ENCODE measurements at regions not wholly inside any gene's neighbourhood (a gene's known extent, or its start where the extent isn't known, plus 50 kb on each side); places are given as distances from the start of the nearest gene placed in this dataset.

DNA sequence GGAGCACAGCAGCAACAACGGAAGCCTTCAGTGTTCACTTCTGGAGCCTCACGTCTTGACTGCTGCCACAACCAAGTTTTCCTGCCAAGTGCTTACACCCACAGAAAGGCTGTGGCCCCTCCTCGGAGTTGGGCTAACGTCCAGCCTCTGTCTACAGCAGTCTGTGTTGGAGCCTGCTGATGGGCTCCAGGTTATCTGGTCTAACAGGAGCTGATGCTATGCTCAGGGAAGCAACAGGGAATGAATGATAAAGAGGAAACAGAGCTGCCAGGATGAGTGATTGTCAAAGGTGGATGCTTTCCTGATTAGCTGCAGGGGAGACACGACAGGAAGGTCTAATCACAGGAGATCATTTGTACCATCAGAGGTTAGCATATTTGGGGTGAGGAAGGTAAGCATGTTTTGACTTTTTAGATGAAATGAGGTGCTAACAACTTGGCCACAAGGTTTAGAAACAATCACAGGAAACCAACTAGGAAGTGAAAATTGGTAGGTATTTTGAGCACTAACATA, 53.8 kb upstream of the RCBTB2 start:
- no peak for TF ChIP-seq POLR2AphosphoS5 (IDR thresholded peaks at IDR 0.05)
- TF ChIP-seq TAF1 (IDR thresholded peaks at IDR 0.05; ENCODE audit: low read depth): no peak
- TF ChIP-seq EZH2 (IDR thresholded peaks at IDR 0.05; ENCODE audit: borderline replicate concordance, insufficient read depth, low read length, poor library complexity, severe bottlenecking): no peak
- TF ChIP-seq EP300 (conservative IDR thresholded peaks at IDR 0.05; ENCODE audit: poor library complexity, severe bottlenecking): no peak
- TF ChIP-seq SMC3 (conservative IDR thresholded peaks at IDR 0.05; ENCODE audit: poor library complexity): no peak
- no peak for TF ChIP-seq RAD21 (conservative IDR thresholded peaks at IDR 0.05)
- TF ChIP-seq, protein P1, sequence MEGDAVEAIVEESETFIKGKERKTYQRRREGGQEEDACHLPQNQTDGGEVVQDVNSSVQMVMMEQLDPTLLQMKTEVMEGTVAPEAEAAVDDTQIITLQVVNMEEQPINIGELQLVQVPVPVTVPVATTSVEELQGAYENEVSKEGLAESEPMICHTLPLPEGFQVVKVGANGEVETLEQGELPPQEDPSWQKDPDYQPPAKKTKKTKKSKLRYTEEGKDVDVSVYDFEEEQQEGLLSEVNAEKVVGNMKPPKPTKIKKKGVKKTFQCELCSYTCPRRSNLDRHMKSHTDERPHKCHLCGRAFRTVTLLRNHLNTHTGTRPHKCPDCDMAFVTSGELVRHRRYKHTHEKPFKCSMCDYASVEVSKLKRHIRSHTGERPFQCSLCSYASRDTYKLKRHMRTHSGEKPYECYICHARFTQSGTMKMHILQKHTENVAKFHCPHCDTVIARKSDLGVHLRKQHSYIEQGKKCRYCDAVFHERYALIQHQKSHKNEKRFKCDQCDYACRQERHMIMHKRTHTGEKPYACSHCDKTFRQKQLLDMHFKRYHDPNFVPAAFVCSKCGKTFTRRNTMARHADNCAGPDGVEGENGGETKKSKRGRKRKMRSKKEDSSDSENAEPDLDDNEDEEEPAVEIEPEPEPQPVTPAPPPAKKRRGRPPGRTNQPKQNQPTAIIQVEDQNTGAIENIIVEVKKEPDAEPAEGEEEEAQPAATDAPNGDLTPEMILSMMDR (IDR thresholded peaks at IDR 0.05; ENCODE audit: poor library complexity, severe bottlenecking): no peak
- no peak for TF ChIP-seq REST (IDR thresholded peaks at IDR 0.05; ENCODE audit: borderline replicate concordance)
- no peak for TF ChIP-seq MXI1 (conservative IDR thresholded peaks at IDR 0.05; ENCODE audit: poor library complexity, severe bottlenecking)
- Histone ChIP-seq H3F3A (ENCODE audit: insufficient read depth, low read length, poor library complexity, severe bottlenecking) (no peaks in the 10 kb centered on the region), H4K20me1 (ENCODE audit: insufficient read depth) (no peaks in the 10 kb centered on the region), H3K4me3 (ENCODE audit: low read length) (no peak overlapping the region), H3K36me3 (ENCODE audit: insufficient read depth, low read length) (no peaks in the 10 kb centered on the region), H3K27me3 (ENCODE audit: insufficient read depth, low read depth, low read length) (no peaks in the 10 kb centered on the region), H2AFZ (ENCODE audit: low read depth, low read length) (no peak overlapping the region), H3K4me2 (ENCODE audit: low read length) (no peak overlapping the region), H3K79me2 (replicated peaks; ENCODE audit: insufficient read depth, low read length) (no peaks in the 10 kb centered on the region), H3K9me3 (ENCODE audit: low read length) (peaks cover 3% of the 10 kb centered on the region), H3K9ac (ENCODE audit: low read length) (no peak overlapping the region), H3K9me2 (ENCODE audit: insufficient read depth, low read length) (no peaks in the 10 kb centered on the region), H3K27ac (ENCODE audit: low read length) (no peak overlapping the region)

DNA sequence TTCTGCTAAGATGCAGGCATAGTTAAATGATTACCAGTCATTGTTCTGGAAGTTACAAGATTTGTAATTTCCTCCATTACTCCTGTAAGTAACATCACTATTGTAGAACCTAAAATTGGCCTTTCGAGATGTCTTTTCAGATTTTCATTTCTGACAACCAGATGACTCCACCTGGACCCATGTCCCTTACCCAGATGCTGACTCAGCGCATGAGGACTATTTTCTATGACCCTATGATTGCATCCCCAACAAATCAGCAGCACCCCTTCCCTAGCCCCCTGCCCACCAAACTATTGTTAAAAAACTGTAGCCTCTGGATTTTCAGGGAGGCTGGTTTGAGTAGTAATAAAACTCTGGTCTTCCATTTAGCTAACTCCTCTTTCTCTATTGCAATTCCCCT, 55.2 kb upstream of the RCBTB2 start:
- H3K27ac ChIP-seq (ENCODE audit: low read length): no peak overlapping the region
- H3F3A ChIP-seq (ENCODE audit: insufficient read depth, low read length, poor library complexity, severe bottlenecking): no peaks in the 10 kb centered on the region
- no peaks in the 10 kb centered on the region for H3K36me3 ChIP-seq (ENCODE audit: insufficient read depth, low read length)
- no peak overlapping the region for H3K4me3 ChIP-seq (ENCODE audit: low read length)
- peaks cover 3% of the 10 kb centered on the region for H3K9me3 ChIP-seq (ENCODE audit: low read length)
- no peak overlapping the region for H3K4me2 ChIP-seq (ENCODE audit: low read length)
- H3K27me3 ChIP-seq (ENCODE audit: insufficient read depth, low read depth, low read length): no peaks in the 10 kb centered on the region
- no peaks in the 10 kb centered on the region for H4K20me1 ChIP-seq (ENCODE audit: insufficient read depth)
- H3K79me2 ChIP-seq (replicated peaks; ENCODE audit: insufficient read depth, low read length): no peaks in the 10 kb centered on the region
- no peaks in the 10 kb centered on the region for H3K9me2 ChIP-seq (ENCODE audit: insufficient read depth, low read length)
- H2AFZ ChIP-seq (ENCODE audit: low read depth, low read length): no peak overlapping the region
- no peak overlapping the region for H3K9ac ChIP-seq (ENCODE audit: low read length)
- TF ChIP-seq REST (IDR thresholded peaks at IDR 0.05; ENCODE audit: borderline replicate concordance): no peak
- TF ChIP-seq, protein P1 (IDR thresholded peaks at IDR 0.05; ENCODE audit: poor library complexity, severe bottlenecking): no peak
- no peak for TF ChIP-seq EZH2 (IDR thresholded peaks at IDR 0.05; ENCODE audit: borderline replicate concordance, insufficient read depth, low read length, poor library complexity, severe bottlenecking)
- no peak for TF ChIP-seq RAD21 (conservative IDR thresholded peaks at IDR 0.05)
- TF ChIP-seq EP300 (conservative IDR thresholded peaks at IDR 0.05; ENCODE audit: poor library complexity, severe bottlenecking): no peak
- TF ChIP-seq MXI1 (conservative IDR thresholded peaks at IDR 0.05; ENCODE audit: poor library complexity, severe bottlenecking): no peak
- TF ChIP-seq SMC3 (conservative IDR thresholded peaks at IDR 0.05; ENCODE audit: poor library complexity): no peak
- TF ChIP-seq TAF1 (IDR thresholded peaks at IDR 0.05; ENCODE audit: low read depth): no peak
- TF ChIP-seq POLR2AphosphoS5 (IDR thresholded peaks at IDR 0.05): no peak
